Mucosa of descending colon (tissue), 3 donors: ENCODE measurements at regions not wholly inside any gene's neighbourhood (a gene's known extent, or its start where the extent isn't known, plus 50 kb on each side); places are given as distances from the start of the nearest gene placed in this dataset.

Experiments
- ATAC-seq: fragments of 200-7000 bp; cut with Tn5 transposase; one replicate; pipeline ENCODE4 v1.9.1; 2020; ENCODE audit warnings: mild to moderate bottlenecking, moderate library complexity
- DNase-seq, 3 donors: peaks; one replicate each; pipeline ENCODE4 v3.0.0-alpha.2; 2020
- H3K36me3 ChIP-seq: fragments of 200-600 bp; one replicate; pipeline ENCODE4 v1.8.0; 2021; ENCODE audit warnings: low read depth, mild to moderate bottlenecking
- H3K4me1 ChIP-seq: fragments of 200-600 bp; one replicate; pipeline ENCODE4 v1.8.0; 2021; ENCODE audit warnings: low read depth, mild to moderate bottlenecking
- H3K4me3 ChIP-seq: fragments of 200-600 bp; one replicate; pipeline ENCODE4 v1.8.0; 2021; ENCODE audit warnings: mild to moderate bottlenecking
- H3K9me3 ChIP-seq: fragments of 200-600 bp; one replicate; pipeline ENCODE4 v1.8.0; 2021; ENCODE audit warnings: mild to moderate bottlenecking
- CTCF ChIP-seq: fragments of 200-600 bp; IDR thresholded peaks from one replicate; pipeline ENCODE4 v1.8.0; 2022; ENCODE audit warnings: antibody characterized with exemption, mild to moderate bottlenecking
- intact Hi-C, 2 donors: fragments of 100-400 bp; cut with DNase I in 1 of 2; cut with micrococcal nuclease in 1 of 2; formaldehyde crosslinking; loops; one replicate each; pipeline versions ENCODE4 v1.11.0 to v1.11.1; 2022; cut with DNase I, micrococcal nuclease
- donor health status: DM: no; HTN: no; CAD: no; lungs with moderate emphysema.
- donor health status: DM: no; HTN: no; CAD: no.
- donor health status: DM: no; HTN: yes; CAD: no.

GRCh38 chr2:239855863-239856587, 169.1 kb downstream of the NDUFA10 start:
- no peaks in the 10 kb centered on the region for H3K9me3 ChIP-seq
- H3K4me3 ChIP-seq = no peak overlapping the region
- no peaks in the 10 kb centered on the region for H3K36me3 ChIP-seq
- intact Hi-C loops = no loop called here
- no peak for TF ChIP-seq CTCF
- no peak for ATAC-seq
- no peak for DNase-seq
- no peaks in the 10 kb centered on the region for H3K4me1 ChIP-seq

GRCh38 chr2:239854596-239854995, 170.5 kb downstream of the NDUFA10 start:
- ATAC-seq (no peak), DNase-seq (no peak)
- Histone ChIP-seq H3K4me3 (no peak overlapping the region), H3K4me1 (no peaks in the 10 kb centered on the region), H3K9me3 (no peaks in the 10 kb centered on the region), H3K36me3 (no peaks in the 10 kb centered on the region)
- no peak for TF ChIP-seq CTCF
- intact Hi-C loops = no loop called here

- ATAC-seq (no peak), DNase-seq (no peak)
- TF ChIP-seq CTCF = no peak
- no peak overlapping the region for H3K4me3 ChIP-seq
- intact Hi-C loops = no loop called here
- H3K4me1 ChIP-seq = no peaks in the 10 kb centered on the region
- no peaks in the 10 kb centered on the region for H3K36me3 ChIP-seq
- no peaks in the 10 kb centered on the region for H3K9me3 ChIP-seq
Observed at GRCh38 chr2:239853706-239854327, 171.3 kb downstream of the NDUFA10 start.

- Histone ChIP-seq H3K9me3 (no peaks in the 10 kb centered on the region), H3K36me3 (no peaks in the 10 kb centered on the region), H3K4me1 (no peaks in the 10 kb centered on the region), H3K4me3 (no peak overlapping the region)
- intact Hi-C loops = no loop called here
- no peak for DNase-seq
- TF ChIP-seq CTCF = no peak
- ATAC-seq = no peak
Observed at GRCh38 chr2:239853121-239853520, 172.0 kb downstream of the NDUFA10 start.

- H3K9me3 ChIP-seq = no peaks in the 10 kb centered on the region
- intact Hi-C loops = no loop called here
Observed at GRCh38 chr2:239852272-239852671, 172.9 kb downstream of the NDUFA10 start.

More at GRCh38 chr2:239852272-239852671, 172.9 kb downstream of the NDUFA10 start:
- no peak for DNase-seq
- H3K4me3 ChIP-seq = no peak overlapping the region
- no peak for TF ChIP-seq CTCF
- no peaks in the 10 kb centered on the region for H3K36me3 ChIP-seq
- H3K4me1 ChIP-seq = no peaks in the 10 kb centered on the region
- no peak for ATAC-seq
